Activated T-cell treated with anti-CD3 and anti-CD28 coated beads, Interleukin-2, amount 50 U/mL, for 72 hours (primary cell): ENCODE measurements at regions not wholly inside any gene's neighbourhood (a gene's known extent, or its start where the extent isn't known, plus 50 kb on each side); places are given as distances from the start of the nearest gene placed in this dataset.

ENCODE experiments used
- ATAC-seq, 2 donors: fragments of 150-1000 bp; cut with Tn5 transposase; replicated peaks in 1 of 2; 2 replicates each; pipeline ENCODE4 v1.10.0; 2021; ENCODE audit warnings: moderate library complexity in 2 of 2, mild to moderate bottlenecking in 1 of 2
- DNase-seq, 2 donors: peaks; one replicate each; pipeline ENCODE4 v3.0.0; 2021 to 2022; ENCODE audit warnings: mixed read lengths in 1 of 2
- H3K27ac Mint-ChIP-seq: one replicate; pipeline ENCODE4 v1.8.0; 2022; ENCODE audit warnings: mild to moderate bottlenecking, moderate library complexity, mixed read lengths
- H3K27me3 Mint-ChIP-seq: one replicate; pipeline ENCODE4 v1.8.0; 2022; ENCODE audit warnings: low read depth, mixed read lengths
- H3K36me3 Mint-ChIP-seq, 2 donors: one replicate each; pipeline ENCODE4 v1.8.0; 2022; ENCODE audit warnings: mixed read lengths in 2 of 2, mild to moderate bottlenecking in 1 of 2; ENCODE audit not compliant: insufficient read depth in 2 of 2
- H3K4me1 Mint-ChIP-seq: one replicate; pipeline ENCODE4 v1.8.0; 2022; ENCODE audit warnings: low read depth, mixed read lengths
- H3K4me3 Mint-ChIP-seq, 2 donors: one replicate each; pipeline ENCODE4 v1.8.0; 2022; ENCODE audit warnings: mild to moderate bottlenecking in 2 of 2, mixed read lengths in 2 of 2, moderate library complexity in 2 of 2
- H3K9me3 Mint-ChIP-seq, 2 donors: one replicate each; pipeline ENCODE4 v1.8.0; 2022; ENCODE audit warnings: mixed read lengths in 2 of 2

GRCh38 chr6:156033598-156033997 is 578.0 kb upstream of the NOX3 start:
- H3K36me3 Mint-ChIP-seq, result peaks cover 3 to 7% of the 10 kb centered on the region in 2 donors
- H3K27ac Mint-ChIP-seq, result no peak overlapping the region
- no peak for ATAC-seq
- no peaks in the 10 kb centered on the region for H3K27me3 Mint-ChIP-seq
- peaks cover 0 to 3% of the 10 kb centered on the region in 2 donors for H3K9me3 Mint-ChIP-seq
- no peak for DNase-seq
- H3K4me1 Mint-ChIP-seq, result peaks cover 6% of the 10 kb centered on the region
- no peak overlapping the region for H3K4me3 Mint-ChIP-seq

GRCh38 chr6:156031516-156031915 is 575.9 kb upstream of the NOX3 start:
- Mint-ChIP-seq H3K27ac (no peak overlapping the region), H3K36me3 (peaks cover 3 to 7% of the 10 kb centered on the region in 2 donors), H3K9me3 (peaks cover 2 to 6% of the 10 kb centered on the region in 2 donors), H3K4me1 (peaks cover 7% of the 10 kb centered on the region), H3K27me3 (no peaks in the 10 kb centered on the region), H3K4me3 (no peak overlapping the region)
- no peak for ATAC-seq
- DNase-seq, result no peak

GRCh38 chr6:156030053-156030452 is 574.4 kb upstream of the NOX3 start:
- Mint-ChIP-seq H3K27ac (peak overlapping the region; percentile 29), H3K36me3 (peaks cover 3 to 11% of the 10 kb centered on the region in 2 donors), H3K4me3 (no peak overlapping the region), H3K4me1 (peaks cover 7% of the 10 kb centered on the region), H3K9me3 (peaks cover 2 to 9% of the 10 kb centered on the region in 2 donors), H3K27me3 (no peaks in the 10 kb centered on the region)
- DNase-seq, result no peak
- ATAC-seq, result no peak

GRCh38 chr6:156029286-156029985 is 573.8 kb upstream of the NOX3 start:
- H3K4me1 Mint-ChIP-seq, result peaks cover 7% of the 10 kb centered on the region
- H3K9me3 Mint-ChIP-seq, result peaks cover 2 to 9% of the 10 kb centered on the region in 2 donors
- H3K36me3 Mint-ChIP-seq, result peaks cover 3 to 11% of the 10 kb centered on the region in 2 donors
- no peaks in the 10 kb centered on the region for H3K27me3 Mint-ChIP-seq
- peak overlapping the region; percentile 75 for H3K27ac Mint-ChIP-seq
- H3K4me3 Mint-ChIP-seq, result peak overlapping the region in 1 of 2 donors; percentile 63
- DNase-seq (no peak), ATAC-seq (no peak)

- peak overlapping the region; percentile 75 for H3K27ac Mint-ChIP-seq
- H3K27me3 Mint-ChIP-seq, result no peaks in the 10 kb centered on the region
- ATAC-seq (peak; percentile 37 to 72), DNase-seq (peak in 1 of 2 donors; percentile 6)
- H3K4me3 Mint-ChIP-seq, result peak overlapping the region; percentile 20 to 63
- H3K9me3 Mint-ChIP-seq, result peaks cover 4 to 9% of the 10 kb centered on the region in 2 donors
- peaks cover 3 to 6% of the 10 kb centered on the region in 2 donors for H3K36me3 Mint-ChIP-seq
- H3K4me1 Mint-ChIP-seq, result peaks cover 7% of the 10 kb centered on the region
Measured at GRCh38 chr6:156028335-156029131, 572.9 kb upstream of the NOX3 start.

GRCh38 chr6:156027248-156027626 is 571.6 kb upstream of the NOX3 start:
- Mint-ChIP-seq H3K27ac (no peak overlapping the region), H3K36me3 (peaks cover 3 to 4% of the 10 kb centered on the region in 2 donors), H3K4me1 (peaks cover 7% of the 10 kb centered on the region), H3K9me3 (peaks cover 6 to 9% of the 10 kb centered on the region in 2 donors), H3K4me3 (no peak overlapping the region), H3K27me3 (no peaks in the 10 kb centered on the region)
- ATAC-seq (no peak), DNase-seq (no peak)

- Mint-ChIP-seq H3K36me3 (peaks cover 3 to 4% of the 10 kb centered on the region in 2 donors), H3K4me3 (no peak overlapping the region), H3K9me3 (peaks cover 6 to 9% of the 10 kb centered on the region in 2 donors), H3K27ac (no peak overlapping the region), H3K27me3 (no peaks in the 10 kb centered on the region), H3K4me1 (peaks cover 7% of the 10 kb centered on the region)
- ATAC-seq (no peak), DNase-seq (no peak)
Measured at GRCh38 chr6:156026486-156027247, 571.0 kb upstream of the NOX3 start.

- Mint-ChIP-seq H3K9me3 (peaks cover 6 to 9% of the 10 kb centered on the region in 2 donors), H3K36me3 (peaks cover 3 to 4% of the 10 kb centered on the region in 2 donors), H3K27ac (no peak overlapping the region), H3K4me3 (no peak overlapping the region), H3K27me3 (no peaks in the 10 kb centered on the region), H3K4me1 (peaks cover 7% of the 10 kb centered on the region)
- no peak for DNase-seq
- ATAC-seq, result no peak
Measured at GRCh38 chr6:156024339-156024738, 568.7 kb upstream of the NOX3 start.

GRCh38 chr6:156021746-156022396 is 566.2 kb upstream of the NOX3 start:
- ATAC-seq, result no peak
- peaks cover 3 to 4% of the 10 kb centered on the region in 2 donors for H3K36me3 Mint-ChIP-seq
- peaks cover 3 to 8% of the 10 kb centered on the region in 2 donors for H3K9me3 Mint-ChIP-seq
- no peak overlapping the region for H3K4me3 Mint-ChIP-seq
- DNase-seq, result no peak
- H3K27me3 Mint-ChIP-seq, result no peaks in the 10 kb centered on the region
- no peak overlapping the region for H3K27ac Mint-ChIP-seq
- no peaks in the 10 kb centered on the region for H3K4me1 Mint-ChIP-seq

GRCh38 chr6:156017838-156018237 is 562.2 kb upstream of the NOX3 start:
- Mint-ChIP-seq H3K4me3 (no peak overlapping the region), H3K9me3 (peaks cover 0 to 2% of the 10 kb centered on the region in 2 donors), H3K27ac (no peak overlapping the region), H3K27me3 (no peaks in the 10 kb centered on the region), H3K4me1 (peaks cover 21% of the 10 kb centered on the region), H3K36me3 (peaks cover 0 to 3% of the 10 kb centered on the region in 2 donors)
- DNase-seq, result no peak
- ATAC-seq, result no peak

- Mint-ChIP-seq H3K4me3 (no peak overlapping the region), H3K4me1 (peaks cover 21% of the 10 kb centered on the region), H3K36me3 (peaks cover 0 to 3% of the 10 kb centered on the region in 2 donors), H3K27ac (no peak overlapping the region), H3K27me3 (no peaks in the 10 kb centered on the region), H3K9me3 (no peaks in the 10 kb centered on the region)
- ATAC-seq (no peak), DNase-seq (no peak)
Measured at GRCh38 chr6:156016186-156016976, 560.7 kb upstream of the NOX3 start.

- Mint-ChIP-seq H3K36me3 (peaks cover 0 to 7% of the 10 kb centered on the region in 2 donors), H3K9me3 (peaks cover 0 to 5% of the 10 kb centered on the region in 2 donors), H3K4me3 (peak overlapping the region; percentile 43 to 45), H3K27ac (no peak overlapping the region), H3K27me3 (no peaks in the 10 kb centered on the region), H3K4me1 (peaks cover 27% of the 10 kb centered on the region)
- no peak for DNase-seq
- ATAC-seq, result no peak
Measured at GRCh38 chr6:156013155-156013554, 557.5 kb upstream of the NOX3 start.
